GM12878 (cell line): ENCODE measurements at regions not wholly inside any gene's neighbourhood (a gene's known extent, or its start where the extent isn't known, plus 50 kb on each side); places are given as distances from the start of the nearest gene placed in this dataset.

ENCODE experiments used
- ATAC-seq: fragments of 200-7000 bp; cut with Tn5 transposase; 3 replicates; pipeline ENCODE4 v1.9.1; 2020; ENCODE audit warnings: mild to moderate bottlenecking, moderate library complexity
- BruUV-seq: library from RNA; stranded (reverse); fragments of 400-500 nt; replicated peaks from 2 replicates; lab custom pipeline; 2021; lab: Mats Ljungman, UMichigan
- CTCF ChIA-PET: fragments of 300-600 bp; sonication (Branson Sonifier 250); formaldehyde crosslinking; extraction: SDS; loops from one replicate; lab custom pipeline; 2021; ENCODE audit warnings: inconsistent platforms; lab: Yijun Ruan, JAX
- POLR2A ChIA-PET: fragments of 350-600 bp; formaldehyde crosslinking; extraction: SDS; loops from one replicate; lab custom pipeline; 2021; ENCODE audit warnings: inconsistent platforms; lab: Charles Lee
- RAD21 ChIA-PET: fragments of 300-600 bp; sonication (Branson Sonifier 250); formaldehyde crosslinking; loops from one replicate; lab custom pipeline; 2023; ENCODE audit warnings: antibody characterized with exemption; ENCODE audit not compliant: unreplicated experiment; lab: Charles Lee
- SMC1A ChIA-PET: fragments of 300-600 bp; sonication (Branson Sonifier 250); formaldehyde crosslinking; loops from one replicate; lab custom pipeline; 2023; ENCODE audit not compliant: unreplicated experiment, uncharacterized antibody; lab: Charles Lee
- DNase-seq: peaks from one replicate; pipeline ENCODE4 v3.0.0-alpha.2; 2011; ENCODE audit warnings: low read depth, low spot score
- FAIRE-seq: peaks from 3 replicates; lab custom pipeline; 2011; peaks lifted over from hg19 to GRCh38; lab: Jason Lieb, UNC
- H2AFZ ChIP-seq: 2 replicates; pipeline ENCODE4 v1.6.0; 2011; ENCODE audit warnings: low read depth, low read length, control low read depth; ENCODE audit not compliant: control insufficient read depth
- H3K27ac ChIP-seq: 2 replicates; pipeline ENCODE4 v1.5.1; 2011; ENCODE audit warnings: control low read depth; ENCODE audit not compliant: control insufficient read depth, insufficient read depth
- H3K27me3 ChIP-seq, 2 experiments: replicated peaks in 1 of 2; 2 replicates each; pipeline versions ENCODE4 v1.6.0 to v1.6.1; 2011; ENCODE audit warnings: low read length in 1 of 2; ENCODE audit not compliant: control insufficient read depth in 2 of 2, insufficient read depth in 2 of 2
- H3K36me3 ChIP-seq, 2 experiments: 2 replicates each; pipeline ENCODE4 v1.5.1; 2011; ENCODE audit warnings: low read length in 1 of 2; ENCODE audit not compliant: control insufficient read depth in 2 of 2, insufficient read depth in 2 of 2
- H3K4me1 ChIP-seq: 2 replicates; pipeline ENCODE4 v1.6.1; 2011; ENCODE audit warnings: mild to moderate bottlenecking, low read length, moderate library complexity, mixed read lengths; ENCODE audit not compliant: control insufficient read depth, insufficient read depth
- H3K4me2 ChIP-seq: 2 replicates; pipeline ENCODE4 v1.6.0; 2011; ENCODE audit warnings: control low read depth; ENCODE audit not compliant: control insufficient read depth, insufficient read depth
- H3K4me3 ChIP-seq: fragments of 200-600 bp; sonication (generic); 2 replicates; pipeline ENCODE4 v1.5.1; 2016
- H3K79me2 ChIP-seq: 2 replicates; pipeline ENCODE4 v1.6.0; 2011; ENCODE audit warnings: low read length; ENCODE audit not compliant: control insufficient read depth, insufficient read depth
- H3K9ac ChIP-seq: 2 replicates; pipeline ENCODE4 v1.8.0; 2011; ENCODE audit warnings: low read length, control low read depth, mixed read lengths; ENCODE audit not compliant: control insufficient read depth, insufficient read depth
- H3K9me3 ChIP-seq: replicated peaks from 3 replicates; pipeline ENCODE4 v1.5.1; 2011; ENCODE audit warnings: mild to moderate bottlenecking, low read length; ENCODE audit not compliant: control insufficient read depth, insufficient read depth
- H4K20me1 ChIP-seq: 2 replicates; pipeline ENCODE4 v1.6.0; 2011; ENCODE audit not compliant: control insufficient read depth, insufficient read depth
- ASH2L ChIP-seq: fragments of 300-600, 200-600 bp; sonication (generic); IDR thresholded peaks from 2 replicates; pipeline ENCODE4 v1.6.1; 2017; ENCODE audit warnings: low read depth, mild to moderate bottlenecking, borderline replicate concordance
- CEBPB ChIP-seq, 2 experiments: fragments of 150-350 bp in 1 of 2; IDR thresholded peaks; 2 replicates each; pipeline ENCODE4 v1.6.1; 2012 to 2014; ENCODE audit warnings: low read depth in 2 of 2, low read length in 2 of 2, borderline replicate concordance in 1 of 2, inconsistent platforms in 1 of 2
- CHD2 ChIP-seq: IDR thresholded peaks from 2 replicates; pipeline ENCODE4 v1.6.1; 2011; ENCODE audit warnings: low read depth, low read length, improper control_type of control experiment, borderline replicate concordance
- EED ChIP-seq: sonication (generic); IDR thresholded peaks from 2 replicates; pipeline ENCODE4 v1.6.1; 2016; ENCODE audit warnings: antibody characterized with exemption, low read depth
- JUNB ChIP-seq: IDR thresholded peaks from 2 replicates; pipeline ENCODE4 v1.6.1; 2016; ENCODE audit warnings: antibody characterized with exemption, mild to moderate bottlenecking
- KAT2A ChIP-seq: conservative IDR thresholded peaks from 2 replicates; pipeline ENCODE4 v1.6.1; 2011; ENCODE audit warnings: low read depth, low read length; ENCODE audit not compliant: control insufficient read depth
- MXI1 ChIP-seq: fragments of 150-350 bp; IDR thresholded peaks from 2 replicates; pipeline ENCODE4 v1.6.1; 2011; ENCODE audit warnings: low read depth, mild to moderate bottlenecking, inconsistent platforms, low read length, improper control_type of control experiment
- MYC ChIP-seq: IDR thresholded peaks from 2 replicates; pipeline ENCODE4 v1.6.1; 2011; ENCODE audit warnings: mild to moderate bottlenecking, low read length, moderate library complexity, inconsistent platforms; ENCODE audit not compliant: insufficient read depth, insufficient replicate concordance, insufficient read length, severe bottlenecking
- NFYB ChIP-seq: IDR thresholded peaks from 2 replicates; pipeline ENCODE4 v1.6.1; 2011; ENCODE audit warnings: low read depth, mild to moderate bottlenecking, low read length, improper control_type of control experiment, moderate library complexity; ENCODE audit not compliant: insufficient read depth
- NR2C2 ChIP-seq: IDR thresholded peaks from 2 replicates; pipeline ENCODE4 v1.6.1; 2011; ENCODE audit warnings: borderline replicate concordance, low read depth; ENCODE audit not compliant: control insufficient read depth, insufficient read length
- NRF1 ChIP-seq: conservative IDR thresholded peaks from 2 replicates; pipeline ENCODE4 v1.6.1; 2011; ENCODE audit warnings: mild to moderate bottlenecking, low read depth, low read length, improper control_type of control experiment
- RUNX3 ChIP-seq: IDR thresholded peaks from 2 replicates; pipeline ENCODE4 v1.6.1; 2012; ENCODE audit warnings: low read length, inconsistent platforms
- SREBF1 ChIP-seq: IDR thresholded peaks from 2 replicates; pipeline ENCODE4 v1.6.1; 2012; ENCODE audit warnings: mild to moderate bottlenecking, low read length
- STAT1 ChIP-seq: fragments of 450-650 bp; conservative IDR thresholded peaks from 2 replicates; pipeline ENCODE4 v1.6.1; 2014; ENCODE audit warnings: antibody characterized with exemption, mild to moderate bottlenecking
- TCF3 ChIP-seq: IDR thresholded peaks from 2 replicates; pipeline ENCODE4 v1.6.1; 2012; ENCODE audit warnings: low read depth, mild to moderate bottlenecking, low read length, borderline replicate concordance; ENCODE audit not compliant: insufficient read depth
- in situ Hi-C: fragments of 300-500 bp; cut with MboI; formaldehyde crosslinking; loops from 9 replicates; pipeline ENCODE4 v1.14.3; 2018; ENCODE audit warnings: mixed read lengths
- intact Hi-C: fragments of 100-400 bp; cut with micrococcal nuclease; formaldehyde crosslinking; loops from one replicate; pipeline ENCODE4 v1.14.2; 2022; ENCODE audit not compliant: unreplicated experiment
- TF ChIP-seq, protein P1 (sequence below): IDR thresholded peaks from 2 replicates; pipeline ENCODE4 v1.6.1; 2011; ENCODE audit warnings: low read depth, mild to moderate bottlenecking, low read length, moderate library complexity, borderline replicate concordance; ENCODE audit errors: extremely low read depth
- TF ChIP-seq, protein P2 (sequence below): IDR thresholded peaks from 2 replicates; pipeline ENCODE4 v1.6.1; 2012; ENCODE audit warnings: low read depth, low read length, improper control_type of control experiment
- TF ChIP-seq, protein P3 (sequence below): fragments of 450-650 bp; IDR thresholded peaks from 2 replicates; pipeline ENCODE4 v1.6.1; 2017; ENCODE audit warnings: mild to moderate bottlenecking

DNA sequence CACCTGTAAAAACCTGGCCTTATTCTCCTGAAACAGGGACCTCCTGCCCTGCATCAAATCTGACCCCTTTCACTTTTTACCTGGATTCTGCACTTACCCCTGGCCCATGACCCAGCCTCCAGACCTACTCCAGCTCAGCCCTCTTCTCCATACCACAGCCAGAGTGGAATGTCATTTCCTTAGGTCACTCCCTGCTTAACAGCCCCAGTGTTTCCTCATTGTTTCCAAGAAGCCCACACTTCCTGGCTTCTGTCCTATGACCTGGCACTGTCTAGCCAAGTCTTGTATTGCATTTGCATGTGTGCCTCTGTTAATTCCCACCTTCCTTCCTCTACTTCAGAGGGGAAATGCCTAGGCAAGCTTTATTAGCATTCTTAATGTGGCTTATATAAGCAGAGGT lies 51.4 kb upstream of the TRIB2 start:
- no peak for FAIRE-seq
- no peaks in the 10 kb centered on the region for H4K20me1 ChIP-seq
- ChIA-PET RAD21 (no interaction called here), SMC1A (no interaction called here), CTCF (no interaction called here), POLR2A (no interaction called here)
- no peak for TF ChIP-seq MYC
- TF ChIP-seq, protein P1, sequence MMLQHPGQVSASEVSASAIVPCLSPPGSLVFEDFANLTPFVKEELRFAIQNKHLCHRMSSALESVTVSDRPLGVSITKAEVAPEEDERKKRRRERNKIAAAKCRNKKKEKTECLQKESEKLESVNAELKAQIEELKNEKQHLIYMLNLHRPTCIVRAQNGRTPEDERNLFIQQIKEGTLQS, result no peak
- no peak for TF ChIP-seq JUNB
- no peak for TF ChIP-seq CHD2
- no peak for TF ChIP-seq NR2C2
- TF ChIP-seq ASH2L, result no peak
- ATAC-seq, result no peak
- no peak overlapping the region for H3K27ac ChIP-seq
- no peaks in the 10 kb centered on the region for H3K4me1 ChIP-seq
- intact Hi-C loops (no loop called here), in situ Hi-C loops (no loop called here)
- no peak overlapping the region for H2AFZ ChIP-seq
- no peak overlapping the region for H3K4me3 ChIP-seq
- H3K9me3 ChIP-seq, result no peaks in the 10 kb centered on the region; the same call in 2 of the 3 replicates
- H3K27me3 ChIP-seq, result no peaks in the 10 kb centered on the region
- H3K36me3 ChIP-seq, result no peaks in the 10 kb centered on the region
- BruUV-seq, result no TSS peak
- no peak overlapping the region for H3K4me2 ChIP-seq
- no peak overlapping the region for H3K9ac ChIP-seq
- no peak for DNase-seq
- no peaks in the 10 kb centered on the region for H3K79me2 ChIP-seq

DNA sequence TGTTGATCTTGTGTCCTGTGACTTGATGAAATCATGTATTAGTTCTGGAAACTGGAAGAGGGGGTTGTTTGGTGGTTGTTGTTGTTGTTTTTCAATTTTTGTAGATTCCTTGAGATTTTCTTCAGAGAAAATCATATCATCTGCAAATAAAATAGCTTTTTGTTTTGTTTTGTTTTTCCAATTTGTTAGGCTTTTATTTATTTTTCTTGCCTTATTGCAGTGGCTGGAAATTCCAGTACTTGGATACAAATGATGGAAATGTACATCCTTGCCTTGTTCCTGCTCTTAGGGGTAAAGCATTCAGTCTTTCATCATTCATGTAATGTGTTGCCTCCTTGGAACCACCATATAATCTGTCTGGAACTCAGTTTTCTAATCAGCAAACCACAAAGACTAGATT lies 50.3 kb upstream of the TRIB2 start:
- CTCF ChIA-PET, result interaction anchor here (0.6 kb wide), 1 partner anchor 279 kb away, joined by 3 read pairs; no protein-coding TSS in a partner anchor
- no peak for TF ChIP-seq MXI1
- no peak for TF ChIP-seq STAT1
- no peak for TF ChIP-seq RUNX3
- no peak for TF ChIP-seq EED
- TF ChIP-seq, protein P2, sequence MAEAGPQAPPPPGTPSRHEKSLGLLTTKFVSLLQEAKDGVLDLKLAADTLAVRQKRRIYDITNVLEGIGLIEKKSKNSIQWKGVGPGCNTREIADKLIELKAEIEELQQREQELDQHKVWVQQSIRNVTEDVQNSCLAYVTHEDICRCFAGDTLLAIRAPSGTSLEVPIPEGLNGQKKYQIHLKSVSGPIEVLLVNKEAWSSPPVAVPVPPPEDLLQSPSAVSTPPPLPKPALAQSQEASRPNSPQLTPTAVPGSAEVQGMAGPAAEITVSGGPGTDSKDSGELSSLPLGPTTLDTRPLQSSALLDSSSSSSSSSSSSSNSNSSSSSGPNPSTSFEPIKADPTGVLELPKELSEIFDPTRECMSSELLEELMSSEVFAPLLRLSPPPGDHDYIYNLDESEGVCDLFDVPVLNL, result no peak
- TF ChIP-seq KAT2A, result no peak
- TF ChIP-seq SREBF1, result no peak
- TF ChIP-seq NFYB, result no peak
- TF ChIP-seq CEBPB (IDR thresholded peaks at IDR 0.05; ENCODE audit: borderline replicate concordance in 1 of 2, low read depth in 2 of 2, low read length in 2 of 2), result no peak
- TF ChIP-seq, protein P3, sequence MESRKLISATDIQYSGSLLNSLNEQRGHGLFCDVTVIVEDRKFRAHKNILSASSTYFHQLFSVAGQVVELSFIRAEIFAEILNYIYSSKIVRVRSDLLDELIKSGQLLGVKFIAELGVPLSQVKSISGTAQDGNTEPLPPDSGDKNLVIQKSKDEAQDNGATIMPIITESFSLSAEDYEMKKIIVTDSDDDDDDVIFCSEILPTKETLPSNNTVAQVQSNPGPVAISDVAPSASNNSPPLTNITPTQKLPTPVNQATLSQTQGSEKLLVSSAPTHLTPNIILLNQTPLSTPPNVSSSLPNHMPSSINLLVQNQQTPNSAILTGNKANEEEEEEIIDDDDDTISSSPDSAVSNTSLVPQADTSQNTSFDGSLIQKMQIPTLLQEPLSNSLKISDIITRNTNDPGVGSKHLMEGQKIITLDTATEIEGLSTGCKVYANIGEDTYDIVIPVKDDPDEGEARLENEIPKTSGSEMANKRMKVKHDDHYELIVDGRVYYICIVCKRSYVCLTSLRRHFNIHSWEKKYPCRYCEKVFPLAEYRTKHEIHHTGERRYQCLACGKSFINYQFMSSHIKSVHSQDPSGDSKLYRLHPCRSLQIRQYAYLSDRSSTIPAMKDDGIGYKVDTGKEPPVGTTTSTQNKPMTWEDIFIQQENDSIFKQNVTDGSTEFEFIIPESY, result no peak
- TF ChIP-seq NRF1, result no peak
- TF ChIP-seq TCF3, result no peak

More for the DNA sequence above, 50.3 kb upstream of the TRIB2 start:
- H3K9ac ChIP-seq, result no peak overlapping the region
- SMC1A ChIA-PET, result no interaction called here
- no peak overlapping the region for H3K4me3 ChIP-seq
- no peaks in the 10 kb centered on the region for H3K27me3 ChIP-seq
- POLR2A ChIA-PET, result no interaction called here
- no peaks in the 10 kb centered on the region for H3K36me3 ChIP-seq
- RAD21 ChIA-PET, result no interaction called here
- DNase-seq (no peak), FAIRE-seq (no peak), ATAC-seq (no peak)
- H4K20me1 ChIP-seq, result no peaks in the 10 kb centered on the region
- H3K27ac ChIP-seq, result no peak overlapping the region
- no peaks in the 10 kb centered on the region for H3K79me2 ChIP-seq
- in situ Hi-C loops, result no loop called here
- no peak overlapping the region for H2AFZ ChIP-seq
- H3K4me1 ChIP-seq, result no peaks in the 10 kb centered on the region
- H3K4me2 ChIP-seq, result no peak overlapping the region
- no TSS peak for BruUV-seq
- intact Hi-C loops, result no loop called here
- H3K9me3 ChIP-seq, result no peaks in the 10 kb centered on the region; the same call in 2 of the 3 replicates
